GM12891 (cell line): ENCODE measurements at regions not wholly inside any gene's neighbourhood (a gene's known extent, or its start where the extent isn't known, plus 50 kb on each side); places are given as distances from the start of the nearest gene placed in this dataset.

Experiments
- PAX5 ChIP-seq: IDR thresholded peaks from 2 replicates; pipeline ENCODE4 v1.6.1; 2011; ENCODE audit warnings: low read length, moderate library complexity, mild to moderate bottlenecking; ENCODE audit not compliant: insufficient read depth, severe bottlenecking
- POLR2A ChIP-seq: IDR thresholded peaks from 2 replicates; pipeline ENCODE4 v1.6.1; 2011; ENCODE audit warnings: low read depth, low read length, control low read depth
- POLR2AphosphoS5 ChIP-seq: IDR thresholded peaks from 2 replicates; pipeline ENCODE4 v1.6.1; 2011; ENCODE audit warnings: low read depth, low read length, control low read depth
- SPI1 ChIP-seq: IDR thresholded peaks from 2 replicates; pipeline ENCODE4 v1.6.1; 2011; ENCODE audit warnings: low read depth, low read length, control low read depth
- TAF1 ChIP-seq: IDR thresholded peaks from 2 replicates; pipeline ENCODE4 v1.6.1; 2011; ENCODE audit warnings: low read depth, low read length, control low read depth

- TF ChIP-seq POLR2AphosphoS5, result no peak
- no peak for TF ChIP-seq SPI1
- TF ChIP-seq TAF1, result no peak
- no peak for TF ChIP-seq POLR2A
- TF ChIP-seq PAX5, result no peak
Observed at GRCh38 chr14:57061009-57061711, 207.5 kb downstream of the EXOC5 start.
